Stromal cell of bone marrow (primary cell): ENCODE measurements at regions not wholly inside any gene's neighbourhood (a gene's known extent, or its start where the extent isn't known, plus 50 kb on each side); places are given as distances from the start of the nearest gene placed in this dataset.

Experiments used
- DNase-seq: peaks from one replicate; pipeline ENCODE4 v3.0.0-alpha.2; 2012; ENCODE audit warnings: low read depth

DNA sequence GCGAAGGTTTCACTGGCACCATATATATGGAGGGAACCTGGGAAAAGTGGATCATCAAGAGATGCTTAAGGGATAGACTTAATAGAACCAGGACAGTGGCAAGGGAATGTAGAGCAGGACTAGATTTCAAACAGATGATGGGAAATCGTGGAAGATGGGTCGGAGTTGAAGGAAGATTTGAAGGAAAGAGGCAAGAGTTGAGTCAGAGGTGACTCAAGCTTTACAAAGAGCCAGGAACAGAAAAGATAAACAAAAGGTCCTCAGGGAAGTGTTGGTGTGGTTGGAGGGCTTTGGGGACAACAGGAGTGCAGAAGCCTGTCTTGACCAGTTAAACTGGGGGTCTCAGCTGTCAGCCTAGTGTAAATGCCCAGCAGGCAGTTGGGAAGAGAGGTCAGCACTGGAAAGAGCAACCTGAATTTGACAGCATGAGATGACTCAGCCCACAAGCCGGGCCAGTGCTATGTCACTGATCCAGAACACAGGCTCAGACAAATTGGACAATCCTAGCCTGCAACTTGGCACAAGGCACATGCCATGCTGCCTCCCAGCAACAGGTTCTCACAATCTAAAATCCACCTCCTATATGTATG, 230.5 kb downstream of the IDS start:
- DNase-seq: peak; percentile 31

DNA sequence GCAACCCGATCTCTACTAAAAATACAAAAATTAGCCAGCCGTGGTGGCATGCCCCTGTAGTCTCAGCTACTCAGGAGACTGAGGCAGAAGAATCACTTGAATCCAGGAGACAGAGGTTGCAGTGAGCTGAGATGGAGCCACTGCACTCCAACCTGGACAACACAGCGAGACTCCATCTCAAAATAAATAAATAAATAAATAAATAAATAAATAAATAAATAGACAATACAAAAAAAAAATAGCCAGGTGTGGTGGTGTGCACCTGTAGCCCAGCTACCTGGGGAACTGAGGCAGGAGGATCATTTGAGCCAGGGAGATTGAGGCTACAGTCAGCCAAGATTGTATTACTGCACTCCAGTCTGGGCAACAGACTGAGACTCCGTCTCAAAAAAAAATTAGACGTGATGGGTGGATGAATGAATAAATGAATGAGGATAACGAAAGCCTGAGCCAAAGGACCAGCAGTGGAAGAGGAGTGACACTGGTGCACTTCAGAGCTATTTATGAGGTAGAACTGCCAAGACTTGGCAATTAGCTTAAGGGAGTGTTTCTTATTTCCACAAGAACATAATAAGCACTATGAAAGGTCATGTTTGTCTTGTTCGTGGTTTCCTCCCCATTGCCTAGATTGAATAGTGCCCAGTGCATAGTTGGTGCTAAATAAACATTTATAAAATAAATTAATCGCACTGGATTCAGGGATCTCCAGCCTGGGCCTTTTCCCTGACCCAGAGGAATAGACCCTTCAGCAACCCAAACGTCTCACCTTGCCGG, 232.2 kb downstream of the IDS start:
- DNase-seq: no peak

DNA sequence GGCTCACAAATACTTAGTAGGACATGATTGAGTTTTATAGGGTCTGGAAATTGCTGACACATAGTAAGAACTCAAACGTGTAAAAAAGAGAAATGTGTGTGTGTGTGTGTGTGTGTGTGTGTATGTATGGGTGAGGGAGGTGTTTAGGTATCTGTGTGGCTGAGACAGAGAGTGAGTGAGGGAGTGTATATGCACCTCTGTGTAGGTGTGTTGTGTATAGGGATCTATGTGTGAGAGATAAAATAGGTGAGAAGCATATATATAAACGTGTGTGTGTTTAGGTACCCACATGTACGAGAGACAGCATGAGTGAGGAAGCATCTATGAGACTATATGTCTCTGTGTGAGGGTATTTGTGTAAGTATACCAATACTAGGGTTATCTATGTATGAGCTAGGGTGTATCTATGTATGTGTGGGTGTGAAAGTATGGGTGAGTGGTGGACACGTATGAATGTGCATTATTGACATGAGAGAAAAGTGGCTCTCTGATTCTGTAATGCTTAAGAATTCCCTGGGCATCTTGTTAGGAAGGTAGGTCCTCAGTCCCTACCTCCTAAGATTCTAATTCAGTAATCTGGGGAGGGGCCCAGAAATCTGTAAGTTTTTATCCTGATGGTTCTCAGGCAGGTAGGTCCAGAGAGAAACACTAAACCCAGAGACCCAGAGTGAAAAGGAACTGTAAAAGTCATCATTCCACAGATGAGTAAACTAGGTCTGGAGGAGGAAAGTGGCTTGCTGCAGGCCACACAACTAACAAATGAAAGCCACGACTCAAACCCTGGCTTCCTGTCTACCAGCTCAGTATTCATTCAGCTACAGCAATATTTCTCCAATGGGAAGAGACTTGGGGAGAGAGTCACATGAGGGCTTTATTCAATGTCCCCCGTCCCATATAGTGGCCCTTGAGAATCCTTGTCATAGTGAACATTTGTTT, 237.0 kb downstream of the IDS start:
- DNase-seq: no peak

DNA sequence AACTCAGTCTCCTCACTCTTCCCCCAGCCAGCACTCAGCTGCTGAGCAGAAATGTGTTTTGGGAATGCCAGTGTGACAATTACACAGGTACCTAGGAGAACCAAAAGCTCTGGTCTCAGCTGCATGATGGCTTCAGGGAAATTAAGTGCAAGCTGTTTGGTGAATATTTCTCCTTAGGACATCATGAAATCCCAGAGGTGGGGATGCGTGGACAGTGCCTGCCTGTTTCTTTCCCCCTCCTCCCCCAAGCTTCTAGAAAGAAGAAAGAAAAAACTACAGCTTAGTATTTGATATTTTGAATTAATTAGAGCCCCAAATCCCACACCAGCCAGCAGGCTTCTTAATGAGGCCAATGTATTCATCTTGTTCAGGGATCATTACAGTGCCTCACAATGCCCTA, 243.0 kb downstream of the IDS start:
- DNase-seq: no peak

GRCh38 chrX:149259241-149259640, 245.9 kb downstream of the IDS start:
- no peak for DNase-seq

DNA sequence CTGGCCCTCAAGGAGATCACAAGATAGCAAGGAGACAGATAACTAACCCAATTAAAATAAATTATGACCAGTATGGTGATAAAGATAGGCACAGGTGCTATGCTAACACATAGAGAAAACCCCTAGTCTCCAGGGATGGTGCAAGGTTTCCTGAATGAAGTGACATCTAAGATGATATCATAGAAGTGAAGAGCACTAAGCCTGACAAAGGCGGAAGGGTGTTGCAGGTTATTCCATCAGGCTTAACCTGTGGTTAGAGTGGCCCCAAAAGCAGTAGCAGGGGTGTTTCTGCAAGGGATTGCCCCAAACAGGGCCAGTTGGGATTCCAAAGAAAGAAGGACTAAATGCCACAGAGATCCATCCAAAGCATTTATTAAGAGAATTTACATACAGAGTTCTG, 249.2 kb downstream of the IDS start:
- DNase-seq: no peak

- DNase-seq: peak; percentile 31
Measured at GRCh38 chrX:149248073-149248625, 257.0 kb downstream of the IDS start.

GRCh38 chrX:149230689-149231088, 274.4 kb downstream of the IDS start:
- no peak for DNase-seq

GRCh38 chrX:149223854-149224253, 281.3 kb downstream of the IDS start:
- no peak for DNase-seq

- DNase-seq: no peak
Measured at GRCh38 chrX:149222040-149222439, 283.1 kb downstream of the IDS start.

DNA sequence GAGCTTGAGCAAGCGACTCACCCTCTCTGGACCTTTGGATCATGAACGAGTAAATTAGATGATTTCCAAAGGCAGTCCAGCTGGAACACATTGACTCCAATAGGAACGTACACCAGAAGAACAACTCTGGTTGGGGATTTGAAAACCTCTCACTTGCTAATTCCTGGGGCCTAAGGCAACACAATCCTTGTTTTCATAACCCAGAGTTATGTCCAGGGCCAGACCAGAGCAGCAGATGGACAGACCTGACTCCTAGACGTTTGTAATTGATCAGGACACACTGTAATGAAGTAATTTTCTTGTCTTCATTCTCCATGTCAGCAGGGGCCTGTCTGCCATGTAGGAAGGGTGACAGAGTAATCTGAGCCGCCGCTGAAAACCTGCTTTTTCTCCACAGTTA, 283.9 kb downstream of the IDS start:
- no peak for DNase-seq

GRCh38 chrX:149213264-149213663, 291.8 kb downstream of the IDS start:
- no peak for DNase-seq

DNA sequence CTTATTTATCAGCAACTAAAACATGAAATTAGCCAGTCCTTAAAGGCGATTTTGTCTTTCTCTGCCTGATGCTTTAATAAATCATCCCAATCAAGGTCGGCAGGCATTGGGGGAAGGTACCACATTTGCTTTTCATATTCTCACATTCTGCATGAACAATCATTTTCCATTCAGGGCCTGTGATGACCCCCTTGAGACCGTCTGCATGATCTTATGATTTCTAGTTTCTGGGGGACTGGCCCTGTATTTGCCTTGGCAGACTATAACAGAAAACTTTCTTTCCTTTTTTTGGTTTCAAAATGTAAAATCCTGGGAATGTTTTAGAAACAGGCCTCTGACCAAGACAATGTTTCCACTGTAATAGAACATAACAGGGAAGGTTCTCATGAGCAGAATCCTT, 296.8 kb downstream of the IDS start:
- peak; percentile 21 for DNase-seq

DNA sequence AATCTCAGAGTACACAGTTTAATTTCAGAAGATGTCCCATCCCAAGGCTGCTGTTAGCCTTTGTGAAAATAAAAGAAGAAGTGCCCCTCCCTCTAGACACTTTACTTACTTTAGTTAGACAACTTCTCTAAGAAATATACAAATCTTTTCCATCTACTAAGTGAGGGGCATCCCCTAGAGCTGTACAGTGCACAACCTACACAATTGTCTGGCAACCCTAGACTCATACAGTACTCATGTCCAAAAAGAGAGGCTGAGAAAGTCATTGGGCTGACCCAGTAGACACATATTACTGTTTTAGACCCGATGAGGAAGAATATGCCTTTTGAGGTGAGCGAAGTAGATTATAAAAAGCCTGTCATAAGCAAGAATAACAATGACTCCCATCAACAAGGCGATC, 297.6 kb downstream of the IDS start:
- no peak for DNase-seq

DNA sequence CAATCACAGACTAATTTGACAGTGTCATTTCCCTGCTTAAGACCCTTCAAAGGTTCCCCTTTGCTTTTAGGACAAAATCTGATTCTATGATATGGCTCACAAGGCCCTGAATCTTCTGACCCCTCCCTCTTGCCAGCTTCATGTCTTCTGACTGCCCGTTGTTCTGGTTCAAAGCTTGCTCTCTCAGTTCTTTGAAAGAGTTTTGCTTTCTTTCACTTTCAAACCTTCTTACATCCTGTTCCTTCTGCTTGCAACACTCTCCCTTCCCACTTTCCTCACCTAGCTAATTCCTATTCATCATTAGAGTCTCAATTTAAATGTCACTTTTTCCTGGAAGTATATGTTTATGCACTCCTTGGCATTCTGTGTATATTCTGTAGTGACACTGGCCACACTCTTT, 299.2 kb downstream of the IDS start:
- no peak for DNase-seq

DNA sequence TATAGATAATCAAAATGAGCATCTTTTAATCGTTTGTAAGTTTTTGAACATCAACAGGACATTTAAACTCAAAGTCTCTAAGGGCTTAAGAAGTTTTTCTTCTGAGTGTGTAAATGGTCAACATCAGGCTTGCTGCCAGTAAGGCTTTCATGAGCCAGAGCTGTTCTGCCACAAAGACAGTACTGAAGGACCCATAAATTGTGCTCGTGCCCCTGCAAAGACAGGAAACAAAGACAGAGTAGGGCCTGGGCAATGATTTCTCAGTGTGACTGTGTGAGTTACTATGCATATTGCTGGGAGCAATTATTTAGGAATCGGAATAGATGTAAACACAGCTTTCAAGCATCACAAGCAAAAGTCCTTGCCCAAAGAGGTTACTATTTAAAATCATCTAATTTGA, 300.0 kb downstream of the IDS start:
- DNase-seq: no peak

DNA sequence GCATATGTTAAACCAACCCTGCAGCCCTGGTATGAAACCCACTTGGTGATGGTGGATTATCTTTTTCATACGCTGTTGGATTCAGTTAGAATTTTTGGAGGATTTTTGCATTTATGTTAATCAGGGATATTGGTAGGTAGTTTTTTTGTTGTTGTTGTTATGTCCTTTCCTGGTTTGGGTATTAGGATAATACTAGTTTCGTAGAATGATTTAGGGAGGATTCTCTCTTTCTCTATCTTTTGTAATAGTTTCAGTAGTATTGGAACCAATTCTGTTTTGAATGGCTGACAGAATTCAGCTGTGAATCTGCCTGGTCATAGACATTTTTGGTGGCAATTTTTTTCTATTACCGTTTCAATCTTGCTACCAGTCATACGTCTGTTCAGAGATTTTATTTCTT, 305.4 kb downstream of the IDS start:
- no peak for DNase-seq

DNA sequence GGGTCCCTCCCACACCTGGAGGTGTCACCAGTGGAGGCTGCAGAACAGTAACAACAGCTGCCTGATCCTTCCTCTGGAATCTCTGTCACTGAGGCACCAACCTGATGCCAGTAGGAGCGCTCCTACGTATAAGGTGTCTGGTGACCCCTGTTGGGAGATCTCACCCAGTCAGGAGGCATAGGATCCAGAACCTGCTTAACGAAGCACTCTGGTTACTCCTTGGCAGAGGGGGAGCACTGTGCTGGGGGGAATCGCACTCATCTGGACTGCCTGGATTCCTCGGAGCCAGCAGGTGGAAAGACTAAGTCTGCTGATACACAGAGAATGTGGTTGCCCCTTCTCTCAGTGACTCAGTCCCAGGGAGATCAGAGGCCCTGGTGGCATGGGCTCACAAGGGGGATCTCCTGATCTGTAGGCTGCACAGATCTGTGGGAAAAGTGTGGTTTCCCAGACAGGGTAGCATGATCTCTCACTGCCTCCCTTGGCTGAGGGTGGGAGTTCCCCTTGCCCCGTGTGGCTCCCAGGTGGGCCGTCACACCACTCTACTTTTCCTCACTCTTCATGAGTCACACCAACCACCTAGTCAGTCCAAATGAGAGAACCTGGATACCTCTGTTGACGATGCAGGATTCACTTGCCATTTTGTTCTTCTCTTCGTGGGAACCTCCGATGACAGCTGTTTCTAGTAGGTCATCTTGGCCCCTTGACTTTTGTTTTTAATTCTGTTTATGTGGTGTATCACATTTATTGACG, 305.9 kb downstream of the IDS start:
- no peak for DNase-seq

GRCh38 chrX:149185087-149185486, 320.0 kb downstream of the IDS start:
- no peak for DNase-seq

DNA sequence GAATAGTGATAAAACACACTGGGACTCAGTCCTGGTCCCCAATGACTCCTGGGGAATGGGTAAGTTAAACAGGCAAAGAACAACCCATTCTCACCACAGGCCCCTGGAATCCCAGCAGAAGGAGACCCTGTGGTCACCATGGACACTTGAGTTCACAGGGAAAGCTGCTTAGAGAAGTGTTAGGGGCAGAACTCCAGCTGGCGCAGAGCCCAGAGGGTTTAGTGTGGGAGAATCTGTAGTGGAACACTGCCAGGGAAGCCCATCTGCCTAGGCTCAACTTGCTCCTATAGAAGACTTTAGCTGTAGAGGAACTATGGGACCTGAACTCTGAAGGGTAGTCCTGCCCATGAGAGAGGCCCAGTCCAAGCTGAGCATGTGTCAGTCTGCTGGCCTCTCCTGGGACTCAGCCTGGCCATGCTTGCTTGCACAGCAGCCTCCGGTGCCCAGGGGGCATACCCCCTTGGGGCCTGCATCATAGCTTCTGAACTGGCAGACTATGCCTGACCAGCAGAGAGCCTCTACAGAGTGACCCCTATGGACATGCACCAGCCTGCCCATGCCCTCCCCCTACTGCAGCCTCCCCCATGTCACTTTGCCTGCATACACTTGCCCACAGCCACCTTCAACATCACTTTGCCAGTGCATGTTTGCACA, 343.5 kb downstream of the IDS start:
- DNase-seq: no peak

GRCh38 chrX:149157976-149158375, 347.1 kb downstream of the IDS start:
- DNase-seq: no peak
